Nephron progenitor cell (in vitro differentiated cells): ENCODE measurements at regions not wholly inside any gene's neighbourhood (a gene's known extent, or its start where the extent isn't known, plus 50 kb on each side); places are given as distances from the start of the nearest gene placed in this dataset.

Source experiments
- DNase-seq: peaks from one replicate; pipeline ENCODE4 v3.0.0; 2021
- H3K27ac Mint-ChIP-seq: 2 replicates; pipeline ENCODE4 v1.8.0; 2021; ENCODE audit warnings: mild to moderate bottlenecking, moderate library complexity, mixed read lengths
- H3K27me3 Mint-ChIP-seq: 2 replicates; pipeline ENCODE4 v1.8.0; 2021; ENCODE audit warnings: mild to moderate bottlenecking, low read depth, mixed read lengths; ENCODE audit not compliant: poor library complexity
- H3K36me3 Mint-ChIP-seq: 2 replicates; pipeline ENCODE4 v1.8.0; 2021; ENCODE audit warnings: low read depth, mixed read lengths
- H3K4me1 Mint-ChIP-seq: 2 replicates; pipeline ENCODE4 v1.8.0; 2021; ENCODE audit warnings: mixed read lengths
- H3K4me3 Mint-ChIP-seq: 2 replicates; pipeline ENCODE4 v1.8.0; 2021; ENCODE audit warnings: mild to moderate bottlenecking, moderate library complexity, mixed read lengths
- H3K9me3 Mint-ChIP-seq: 2 replicates; pipeline ENCODE4 v1.8.0; 2021; ENCODE audit warnings: mild to moderate bottlenecking, moderate library complexity, mixed read lengths
- TF ChIP-seq, protein P1 (sequence below): fragments of 200-600 bp; sonication (generic); IDR thresholded peaks from 2 replicates; pipeline ENCODE4 v1.5.0; 2021; ENCODE audit warnings: antibody characterized with exemption

DNA sequence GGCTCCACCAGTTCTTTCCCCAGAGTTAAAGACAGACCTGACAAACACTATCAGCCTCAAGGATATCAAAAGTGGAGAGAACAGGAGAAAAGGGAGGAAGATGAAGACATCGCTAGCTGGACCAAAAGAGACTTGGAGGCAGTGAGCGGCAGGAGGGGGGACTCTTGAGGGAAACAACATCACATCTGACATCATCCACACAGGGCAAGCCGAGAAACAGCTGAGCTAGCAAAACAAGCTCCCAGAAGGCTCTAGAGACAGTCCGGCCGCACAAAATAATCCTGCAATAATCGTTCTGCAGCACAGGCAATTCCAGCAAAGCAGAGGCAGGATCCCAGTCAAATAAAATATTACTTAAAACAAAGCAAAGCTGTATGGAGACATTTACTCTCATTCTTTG, 239.8 kb downstream of the EN1 start:
- H3K36me3 Mint-ChIP-seq: no peaks in the 10 kb centered on the region
- no peak overlapping the region for H3K4me3 Mint-ChIP-seq
- H3K4me1 Mint-ChIP-seq: peaks cover 8% of the 10 kb centered on the region
- no peak overlapping the region for H3K27ac Mint-ChIP-seq
- TF ChIP-seq, protein P1, sequence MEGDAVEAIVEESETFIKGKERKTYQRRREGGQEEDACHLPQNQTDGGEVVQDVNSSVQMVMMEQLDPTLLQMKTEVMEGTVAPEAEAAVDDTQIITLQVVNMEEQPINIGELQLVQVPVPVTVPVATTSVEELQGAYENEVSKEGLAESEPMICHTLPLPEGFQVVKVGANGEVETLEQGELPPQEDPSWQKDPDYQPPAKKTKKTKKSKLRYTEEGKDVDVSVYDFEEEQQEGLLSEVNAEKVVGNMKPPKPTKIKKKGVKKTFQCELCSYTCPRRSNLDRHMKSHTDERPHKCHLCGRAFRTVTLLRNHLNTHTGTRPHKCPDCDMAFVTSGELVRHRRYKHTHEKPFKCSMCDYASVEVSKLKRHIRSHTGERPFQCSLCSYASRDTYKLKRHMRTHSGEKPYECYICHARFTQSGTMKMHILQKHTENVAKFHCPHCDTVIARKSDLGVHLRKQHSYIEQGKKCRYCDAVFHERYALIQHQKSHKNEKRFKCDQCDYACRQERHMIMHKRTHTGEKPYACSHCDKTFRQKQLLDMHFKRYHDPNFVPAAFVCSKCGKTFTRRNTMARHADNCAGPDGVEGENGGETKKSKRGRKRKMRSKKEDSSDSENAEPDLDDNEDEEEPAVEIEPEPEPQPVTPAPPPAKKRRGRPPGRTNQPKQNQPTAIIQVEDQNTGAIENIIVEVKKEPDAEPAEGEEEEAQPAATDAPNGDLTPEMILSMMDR: no peak
- peaks cover 14% of the 10 kb centered on the region for H3K9me3 Mint-ChIP-seq
- H3K27me3 Mint-ChIP-seq: peaks cover 19% of the 10 kb centered on the region
- DNase-seq: no peak

DNA sequence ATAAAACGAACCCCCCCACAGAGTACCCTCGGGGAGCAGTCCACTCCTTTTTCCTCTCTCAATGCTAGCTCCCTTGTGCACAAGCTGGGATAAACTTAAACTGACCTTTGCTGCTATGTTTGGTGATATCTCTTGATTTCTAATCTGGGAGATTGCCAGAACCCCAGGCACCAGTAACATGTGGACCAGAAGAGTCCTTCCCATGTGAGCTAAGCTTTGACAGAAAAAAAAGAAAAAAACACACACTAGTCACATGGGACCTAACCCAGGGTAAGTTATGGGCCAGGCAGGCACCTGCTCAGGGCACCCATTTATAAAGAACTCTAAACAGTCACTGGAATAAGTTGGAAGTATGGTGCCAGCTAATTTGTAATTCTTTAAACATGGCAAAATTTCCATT, 242.6 kb downstream of the EN1 start:
- no peak for DNase-seq
- TF ChIP-seq, protein P1: no peak
- Mint-ChIP-seq H3K36me3 (peaks cover 3% of the 10 kb centered on the region), H3K9me3 (peaks cover 27% of the 10 kb centered on the region), H3K4me1 (peaks cover 8% of the 10 kb centered on the region), H3K4me3 (no peak overlapping the region), H3K27me3 (peaks cover 15% of the 10 kb centered on the region), H3K27ac (no peak overlapping the region)

DNA sequence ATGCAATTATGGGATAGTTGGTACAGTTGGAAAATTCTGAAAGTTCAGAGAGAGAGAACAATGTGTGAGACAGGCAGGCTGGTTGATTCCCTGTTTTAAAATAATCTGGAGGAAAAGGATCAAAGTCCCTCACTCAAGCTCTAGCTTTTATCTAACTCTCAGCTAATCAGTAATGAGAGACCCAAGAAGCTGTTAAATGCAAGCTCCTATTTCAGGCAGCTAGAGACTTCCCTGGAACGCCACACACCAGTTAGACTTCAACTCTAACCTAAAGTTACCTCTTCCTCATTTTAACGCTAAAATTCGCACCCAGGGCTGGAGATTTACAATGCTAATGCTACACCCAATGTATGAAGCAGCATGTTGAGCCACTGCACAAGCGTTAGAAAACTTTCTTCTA, 243.1 kb downstream of the EN1 start:
- no peak for DNase-seq
- Mint-ChIP-seq H3K27me3 (peaks cover 15% of the 10 kb centered on the region), H3K27ac (no peak overlapping the region), H3K4me3 (no peak overlapping the region), H3K36me3 (peaks cover 3% of the 10 kb centered on the region), H3K4me1 (peaks cover 8% of the 10 kb centered on the region), H3K9me3 (peaks cover 24% of the 10 kb centered on the region)
- TF ChIP-seq, protein P1: no peak

DNA sequence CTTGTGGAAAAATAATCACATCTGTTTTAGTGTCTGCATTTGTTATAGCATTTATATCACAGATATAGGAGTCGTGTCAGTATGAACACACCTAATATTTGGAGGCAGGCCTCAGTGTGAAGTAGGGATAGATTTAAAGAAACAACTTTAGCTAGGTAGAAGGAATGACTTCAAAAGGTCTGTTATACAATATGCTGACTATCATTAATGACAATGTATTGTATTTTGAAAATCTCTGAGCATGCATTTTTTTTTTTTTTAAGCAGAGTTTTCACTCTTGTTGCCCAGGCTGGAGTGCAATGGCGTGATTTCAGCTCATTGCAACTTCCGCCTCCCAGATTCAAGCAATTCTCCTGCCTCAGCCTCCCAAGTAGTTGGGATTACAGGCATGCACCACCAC, 248.3 kb downstream of the EN1 start:
- H3K4me3 Mint-ChIP-seq: no peak overlapping the region
- H3K4me1 Mint-ChIP-seq: peaks cover under 1% of the 10 kb centered on the region
- H3K27me3 Mint-ChIP-seq: peaks cover 4% of the 10 kb centered on the region
- no peak overlapping the region for H3K27ac Mint-ChIP-seq
- TF ChIP-seq, protein P1: no peak
- H3K9me3 Mint-ChIP-seq: peaks cover 48% of the 10 kb centered on the region
- peaks cover 3% of the 10 kb centered on the region for H3K36me3 Mint-ChIP-seq
- DNase-seq: no peak

DNA sequence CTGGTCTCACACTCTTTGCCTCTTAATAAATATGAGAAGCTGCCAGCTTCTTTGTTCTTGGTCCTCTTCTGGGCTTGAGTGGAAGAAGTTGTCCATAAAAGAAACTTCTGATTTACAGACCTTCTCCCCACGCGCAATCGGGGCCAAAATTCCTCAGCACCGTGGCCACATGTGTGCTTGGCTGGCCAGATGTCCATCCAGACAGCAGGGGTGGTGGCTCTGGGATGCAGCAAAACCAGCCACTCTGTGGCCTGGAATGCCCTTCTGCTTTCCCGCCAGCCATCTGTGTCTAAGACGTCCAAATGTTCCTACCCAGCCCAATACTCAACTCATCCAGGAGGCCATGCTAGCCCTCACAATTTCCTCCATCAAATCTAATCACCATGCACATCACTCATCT, 250.8 kb downstream of the EN1 start:
- Mint-ChIP-seq H3K27ac (no peak overlapping the region), H3K4me1 (peaks cover under 1% of the 10 kb centered on the region), H3K36me3 (peaks cover under 1% of the 10 kb centered on the region), H3K9me3 (peaks cover 51% of the 10 kb centered on the region), H3K4me3 (no peak overlapping the region), H3K27me3 (no peaks in the 10 kb centered on the region)
- TF ChIP-seq, protein P1: no peak
- no peak for DNase-seq

DNA sequence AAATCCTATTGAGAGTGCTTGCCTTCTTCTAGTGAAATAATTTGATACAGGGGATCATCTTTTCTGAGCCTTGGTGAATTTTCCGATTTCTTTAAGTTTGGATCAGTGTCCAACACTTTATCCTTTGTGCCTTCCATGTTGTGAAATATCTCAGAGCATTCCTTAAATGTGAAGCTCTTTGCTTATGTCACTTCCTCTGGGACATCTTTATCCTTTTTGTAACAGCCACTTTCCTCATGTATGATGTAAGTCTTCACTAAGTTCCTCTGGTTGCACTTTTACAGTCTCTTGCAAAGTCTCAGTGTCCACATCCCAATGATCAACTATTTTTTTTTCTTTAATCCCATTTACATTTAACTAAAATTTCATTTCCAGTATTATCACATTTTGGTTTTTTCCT, 254.2 kb downstream of the EN1 start:
- no peak overlapping the region for H3K27ac Mint-ChIP-seq
- H3K4me3 Mint-ChIP-seq: no peak overlapping the region
- no peaks in the 10 kb centered on the region for H3K36me3 Mint-ChIP-seq
- TF ChIP-seq, protein P1: no peak
- H3K4me1 Mint-ChIP-seq: peaks cover 12% of the 10 kb centered on the region
- peaks cover 28% of the 10 kb centered on the region for H3K9me3 Mint-ChIP-seq
- DNase-seq: no peak
- H3K27me3 Mint-ChIP-seq: peaks cover 5% of the 10 kb centered on the region
